HG02642 (cell line): ENCODE measurements at regions not wholly inside any gene's neighbourhood (a gene's known extent, or its start where the extent isn't known, plus 50 kb on each side); places are given as distances from the start of the nearest gene placed in this dataset.

Source experiments
- ATAC-seq: cut with Tn5 transposase; IDR thresholded peaks from one replicate; pipeline ENCODE4 v1.9.1; 2021; ENCODE audit warnings: mild to moderate bottlenecking; ENCODE audit not compliant: unreplicated experiment, poor library complexity

- no peak for ATAC-seq
Measured at GRCh38 chr9:107712390-107712789, 222.8 kb upstream of the KLF4 start.

- ATAC-seq = no peak
Measured at GRCh38 chr9:107711542-107711941, 222.0 kb upstream of the KLF4 start.

GRCh38 chr9:107710953-107711352, 221.4 kb upstream of the KLF4 start:
- no peak for ATAC-seq

GRCh38 chr9:107710546-107710945, 221.0 kb upstream of the KLF4 start:
- ATAC-seq = no peak

DNA sequence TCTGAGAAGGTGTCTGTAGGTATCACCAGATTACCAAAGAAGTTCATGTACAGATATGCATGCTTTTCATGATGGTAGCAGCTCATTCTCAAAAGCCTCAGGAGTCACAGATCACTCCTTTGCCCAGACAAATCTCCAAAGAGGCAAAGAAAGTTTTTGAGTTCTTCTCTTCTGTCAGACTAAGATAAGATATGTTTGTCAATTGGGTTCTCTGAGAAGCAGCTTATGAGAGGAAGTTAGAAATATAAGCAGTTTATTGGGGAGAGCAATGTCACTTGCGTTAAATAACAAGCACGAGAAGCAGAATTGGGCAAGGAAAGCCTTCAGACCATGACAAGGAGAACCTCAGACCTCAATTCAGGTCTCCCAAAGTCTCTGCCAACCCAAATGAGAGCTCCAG, 219.2 kb upstream of the KLF4 start:
- ATAC-seq = no peak

DNA sequence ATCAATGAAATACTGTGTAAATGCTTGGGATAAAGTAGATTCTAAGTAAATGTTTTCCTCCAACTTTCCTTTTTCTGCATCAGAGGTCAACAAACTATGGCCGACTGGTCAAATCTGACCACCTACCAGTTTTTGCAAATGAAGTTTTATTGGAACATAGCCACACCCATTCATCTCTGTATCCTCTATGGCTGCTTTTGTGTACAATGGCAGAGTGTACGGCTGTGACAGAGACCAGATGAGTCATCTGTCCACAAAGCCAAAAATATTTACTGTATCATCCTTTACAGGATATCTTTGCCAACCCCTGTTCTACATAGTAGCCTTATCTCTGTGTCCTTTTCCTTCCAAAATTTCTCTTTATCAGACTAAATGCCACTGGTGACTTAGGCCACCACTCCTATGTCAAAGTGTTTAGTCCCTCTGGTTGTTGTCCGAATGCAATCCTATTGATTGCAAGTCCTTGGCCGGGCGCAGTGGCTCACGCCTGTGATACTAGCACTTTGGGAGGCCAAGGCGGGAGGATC, 218.4 kb upstream of the KLF4 start:
- no peak for ATAC-seq

- ATAC-seq = no peak
Measured at GRCh38 chr9:107707428-107707837, 217.9 kb upstream of the KLF4 start.

DNA sequence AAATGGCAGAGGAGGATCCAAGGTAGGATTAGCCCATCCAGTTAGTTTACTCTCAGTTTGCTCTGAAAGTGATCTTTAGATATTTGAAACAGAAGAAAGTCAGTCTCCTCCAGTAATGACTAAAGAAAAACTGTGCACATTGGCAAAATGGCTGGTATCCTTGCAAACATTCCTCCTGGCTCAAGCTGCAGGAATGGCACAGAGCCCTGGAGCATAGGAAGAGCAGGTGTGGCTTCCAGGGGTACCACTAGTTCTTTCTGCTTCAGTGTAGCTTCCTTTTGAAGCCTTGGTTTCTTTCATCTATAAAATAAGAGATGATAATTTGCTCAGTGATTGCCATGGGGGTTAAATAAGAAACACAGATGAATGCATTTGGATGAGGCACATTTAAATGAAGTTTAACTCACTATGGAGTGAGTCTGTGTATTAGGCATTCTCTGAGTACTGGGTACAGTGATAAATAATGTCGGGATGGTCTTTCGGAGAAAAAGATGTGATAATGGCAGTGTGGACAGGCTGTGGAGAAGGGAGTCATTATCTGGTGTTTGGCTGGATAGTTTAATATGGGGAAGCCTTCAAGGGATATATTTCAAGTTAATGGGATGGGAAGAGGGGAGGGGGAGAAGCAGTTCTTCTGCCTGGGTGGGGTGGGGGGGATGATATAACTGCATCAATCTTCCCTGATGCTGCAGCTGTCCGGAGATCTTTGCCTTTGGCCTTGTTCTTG, 217.3 kb upstream of the KLF4 start:
- ATAC-seq = no peak

DNA sequence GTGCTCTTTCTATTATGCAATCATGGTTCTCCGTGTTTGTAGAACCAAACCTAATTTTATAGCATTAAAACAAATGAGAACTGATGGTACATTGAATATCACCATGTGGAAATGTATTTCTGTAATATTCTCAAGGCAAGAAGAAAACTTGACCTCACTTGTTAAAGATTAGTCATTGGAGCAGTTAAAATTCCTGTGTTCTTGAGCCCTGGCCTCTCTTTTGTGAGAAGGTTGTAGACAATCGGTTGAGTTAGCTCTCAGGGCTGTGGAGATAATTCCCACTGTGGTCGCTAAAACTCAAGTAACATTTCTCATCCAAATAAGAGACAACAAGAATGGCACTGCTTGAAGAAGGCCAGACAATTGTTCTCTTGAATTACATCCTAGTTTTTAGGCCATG, 216.0 kb upstream of the KLF4 start:
- no peak for ATAC-seq

GRCh38 chr9:107704774-107705173, 215.2 kb upstream of the KLF4 start:
- ATAC-seq = no peak

GRCh38 chr9:107703651-107704050, 214.1 kb upstream of the KLF4 start:
- ATAC-seq = no peak

DNA sequence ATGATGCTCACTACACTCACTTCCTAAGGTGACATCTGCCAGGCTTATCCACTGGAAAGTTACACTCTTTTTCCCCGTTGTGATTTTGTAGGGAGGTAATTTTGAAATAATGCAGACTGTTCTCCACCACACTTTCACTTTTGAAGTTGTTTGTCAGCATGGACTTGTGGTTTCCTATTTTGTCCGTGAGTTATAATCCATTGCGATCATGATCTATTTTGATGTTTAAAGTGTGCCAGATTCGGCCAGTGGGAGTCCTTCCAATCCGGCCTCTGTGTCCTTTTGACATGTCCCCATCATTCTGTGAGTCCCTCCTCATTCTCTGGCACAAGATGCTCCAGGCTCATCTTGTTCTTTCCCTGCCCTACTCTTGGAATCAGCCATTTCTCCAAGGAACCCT, 211.3 kb upstream of the KLF4 start:
- ATAC-seq = no peak

DNA sequence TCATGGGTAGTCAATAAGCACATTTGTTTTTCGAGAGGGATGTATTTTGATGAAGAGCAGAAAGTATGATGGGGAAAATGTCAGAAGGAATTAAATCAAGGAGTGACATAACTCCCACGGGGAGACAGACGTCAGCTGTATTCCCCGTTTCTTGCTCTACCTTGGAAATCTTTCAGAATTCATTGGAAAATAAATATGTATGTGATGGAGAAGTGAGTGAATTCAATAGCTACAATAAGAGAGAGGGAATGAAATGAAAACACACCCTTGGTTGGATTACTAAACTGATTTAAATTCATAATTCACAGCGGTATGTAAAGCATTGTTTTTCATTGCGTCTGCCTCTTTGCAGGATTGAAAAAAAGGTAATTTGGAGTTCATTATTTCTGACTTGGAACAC, 209.7 kb upstream of the KLF4 start:
- ATAC-seq = no peak

DNA sequence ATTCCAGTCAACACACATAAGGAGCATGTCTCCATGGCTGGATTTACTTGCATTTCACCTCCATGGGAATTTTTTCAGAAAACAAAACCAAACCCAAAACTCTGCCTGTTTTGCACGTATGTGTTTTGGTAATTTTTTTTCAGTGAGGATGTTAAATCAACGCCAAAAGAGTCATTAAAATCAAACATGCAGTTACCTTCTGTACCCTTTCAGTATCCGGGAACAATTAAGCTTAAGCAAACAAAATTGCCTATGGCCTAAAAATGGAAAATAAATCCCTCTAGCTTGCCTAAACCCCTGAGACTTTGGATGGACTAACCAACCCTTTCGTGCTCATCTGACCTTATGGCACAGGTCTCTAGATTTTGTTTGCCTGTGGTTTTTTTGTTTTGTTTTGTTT, 209.2 kb upstream of the KLF4 start:
- ATAC-seq = no peak

DNA sequence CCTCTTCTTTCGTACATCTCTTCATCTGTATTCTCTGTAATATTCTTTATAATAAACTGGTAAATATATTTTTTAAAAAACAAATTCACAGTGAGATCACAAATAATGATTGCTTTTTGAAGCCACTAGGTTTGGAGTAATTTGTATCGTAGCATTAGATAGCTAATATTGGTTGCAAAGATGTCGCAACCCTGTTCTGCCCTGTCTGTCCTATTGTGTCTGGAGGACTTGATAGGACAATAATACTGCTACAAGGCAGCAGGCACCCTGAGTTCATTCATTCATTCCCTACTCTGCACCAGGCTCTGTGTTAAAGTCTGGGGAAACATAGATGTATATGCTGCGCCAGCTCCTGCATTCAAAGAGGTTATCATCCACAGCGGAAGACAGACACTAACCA, 206.7 kb upstream of the KLF4 start:
- ATAC-seq = no peak

GRCh38 chr9:107694390-107694789, 204.8 kb upstream of the KLF4 start:
- no peak for ATAC-seq

DNA sequence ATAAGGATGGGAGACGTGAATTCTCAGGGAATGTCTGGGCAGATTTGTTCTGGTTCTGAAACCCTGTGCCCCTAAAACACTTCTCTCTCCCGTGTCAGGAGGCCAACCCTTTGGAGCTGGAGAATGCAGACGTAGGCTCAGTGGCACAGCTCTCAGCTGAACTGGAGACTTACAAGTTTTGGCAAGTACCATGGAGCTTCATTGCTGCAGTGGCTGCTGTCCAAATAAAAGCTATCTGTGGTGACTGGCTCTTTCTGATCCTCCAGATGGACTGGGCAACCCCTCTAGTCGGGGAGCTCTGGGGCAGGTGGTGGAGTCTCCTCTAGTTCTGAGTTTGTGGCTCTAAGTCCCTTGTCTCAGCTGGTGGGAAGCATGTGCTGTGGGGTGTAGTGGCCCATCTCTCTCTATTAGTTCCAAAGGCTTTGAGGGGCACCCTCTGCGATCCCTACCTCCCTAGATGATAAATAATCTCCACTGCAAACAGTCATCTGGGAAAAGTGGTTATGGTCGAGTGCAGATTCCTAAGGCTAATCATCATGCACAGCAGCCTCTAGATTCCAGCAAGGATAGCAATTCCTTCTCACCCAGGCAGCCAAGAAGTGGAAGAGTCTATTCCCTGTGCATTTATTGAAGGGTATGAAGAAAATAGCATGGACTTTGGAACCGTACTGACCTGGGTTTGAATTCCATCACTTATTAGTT, 204.2 kb upstream of the KLF4 start:
- ATAC-seq = no peak

- no peak for ATAC-seq
Measured at GRCh38 chr9:107691664-107692063, 202.1 kb upstream of the KLF4 start.

GRCh38 chr9:107690021-107690420, 200.5 kb upstream of the KLF4 start:
- no peak for ATAC-seq

- ATAC-seq = no peak
Measured at GRCh38 chr9:107688728-107689127, 199.2 kb upstream of the KLF4 start.

DNA sequence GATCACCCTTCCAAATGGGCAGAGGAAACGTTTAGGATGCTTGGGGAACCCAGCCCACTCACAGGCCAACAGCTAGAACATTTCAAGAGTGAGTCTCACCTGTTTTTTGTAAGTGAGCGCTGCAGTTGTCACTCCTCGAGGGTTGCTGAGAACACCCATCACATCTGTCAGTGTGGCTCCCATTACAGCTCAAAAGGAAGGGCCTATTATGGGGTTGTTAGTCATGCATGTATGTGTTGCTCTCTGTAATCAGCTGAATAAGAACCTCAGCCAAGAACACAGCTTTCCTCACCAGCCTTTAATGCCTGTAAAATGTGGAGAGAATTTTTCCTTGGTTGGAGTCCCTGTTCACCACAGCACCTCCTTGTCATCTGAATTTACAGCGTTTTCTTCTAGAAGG, 196.3 kb upstream of the KLF4 start:
- ATAC-seq = no peak

DNA sequence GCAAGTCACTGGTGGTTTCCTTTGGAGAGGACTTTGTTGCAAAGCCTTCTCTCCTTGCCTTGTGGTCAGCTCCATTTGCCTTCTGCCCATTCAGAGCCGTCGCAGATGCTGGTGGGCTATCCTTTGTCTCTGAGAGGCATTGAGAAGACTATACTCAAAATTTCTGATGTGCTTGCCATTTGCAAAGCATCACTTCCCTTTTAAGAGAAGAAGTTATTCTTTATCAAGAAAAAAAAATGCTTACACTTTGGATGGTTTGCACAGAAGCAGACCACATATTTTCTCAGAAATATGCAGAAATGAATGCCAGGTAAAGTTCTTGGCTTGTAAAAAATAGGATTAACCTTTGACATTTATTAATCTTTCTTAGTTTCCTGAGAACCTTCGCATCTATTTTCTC, 195.8 kb upstream of the KLF4 start:
- no peak for ATAC-seq
